WTC11 (cell line): ENCODE measurements at regions not wholly inside any gene's neighbourhood (a gene's known extent, or its start where the extent isn't known, plus 50 kb on each side); places are given as distances from the start of the nearest gene placed in this dataset.

Source experiments
- ATAC-seq: fragments of 200-7000 bp; cut with Tn5 transposase; 2 replicates; pipeline ENCODE4 v1.10.0; 2021; ENCODE audit warnings: mild to moderate bottlenecking, moderate library complexity
- CTCF ChIA-PET: fragments of 300-600 bp; sonication (Branson Sonifier 250); formaldehyde crosslinking; loops from one replicate; lab custom pipeline; 2021; ENCODE audit warnings: antibody characterized with exemption; lab: Charles Lee
- POLR2A ChIA-PET: fragments of 350-600 bp; sonication (Branson Sonifier 250); formaldehyde crosslinking; loops from one replicate; lab custom pipeline; 2021; ENCODE audit warnings: antibody characterized with exemption; lab: Charles Lee
- DNase-seq: peaks from one replicate; pipeline ENCODE4 v3.0.0; 2021; ENCODE audit warnings: low spot score
- H3K27ac Mint-ChIP-seq: 2 replicates; pipeline ENCODE4 v1.8.0; 2021; ENCODE audit warnings: mixed read lengths
- H3K27me3 Mint-ChIP-seq: 2 replicates; pipeline ENCODE4 v1.8.0; 2021; ENCODE audit warnings: low read depth, mild to moderate bottlenecking, moderate library complexity, mixed read lengths
- H3K36me3 Mint-ChIP-seq: 2 replicates; pipeline ENCODE4 v1.8.0; 2021; ENCODE audit warnings: mixed read lengths
- H3K4me1 Mint-ChIP-seq: 2 replicates; pipeline ENCODE4 v1.8.0; 2022; ENCODE audit warnings: mixed read lengths
- H3K4me3 Mint-ChIP-seq: 2 replicates; pipeline ENCODE4 v1.8.0; 2021; ENCODE audit warnings: mild to moderate bottlenecking, moderate library complexity, mixed read lengths
- H3K9me3 Mint-ChIP-seq: 2 replicates; pipeline ENCODE4 v1.8.0; 2021; ENCODE audit warnings: mixed read lengths
- ATF1 ChIP-seq: sonication (generic); formaldehyde crosslinking; IDR thresholded peaks from 2 replicates; pipeline ENCODE4 v1.8.1; 2023; ENCODE audit warnings: mild to moderate bottlenecking, moderate library complexity, missing genetic modification reagents
- ETV6 ChIP-seq: sonication (generic); formaldehyde crosslinking; IDR thresholded peaks from 2 replicates; pipeline ENCODE4 v1.8.1; 2022; ENCODE audit warnings: mild to moderate bottlenecking, missing genetic modification reagents
- HMGA2 ChIP-seq: fragments of 250-450 bp; sonication (Bioruptor Pico); IDR thresholded peaks from 2 replicates; pipeline ENCODE4 v1.4.0; 2021; ENCODE audit warnings: mild to moderate bottlenecking, moderate library complexity
- NFYB ChIP-seq: sonication (generic); formaldehyde crosslinking; conservative IDR thresholded peaks from 2 replicates; pipeline ENCODE4 v1.8.0; 2022; ENCODE audit warnings: low read depth, missing genetic modification reagents
- TEAD4 ChIP-seq: sonication (generic); formaldehyde crosslinking; IDR thresholded peaks from 2 replicates; pipeline ENCODE4 v1.8.0; 2022; ENCODE audit warnings: mild to moderate bottlenecking, missing genetic modification reagents
- ZNF263 ChIP-seq: sonication (generic); formaldehyde crosslinking; IDR thresholded peaks from 2 replicates; pipeline ENCODE4 v1.8.1; 2022; ENCODE audit warnings: low read depth, mild to moderate bottlenecking, moderate library complexity, missing genetic modification reagents
- ZNF396 ChIP-seq: fragments of 250-450 bp; sonication (Bioruptor Pico); IDR thresholded peaks from 2 replicates; pipeline ENCODE4 v1.8.0; 2021; ENCODE audit warnings: mild to moderate bottlenecking, moderate library complexity, borderline replicate concordance
- TF ChIP-seq, protein P1 (sequence below): sonication (generic); formaldehyde crosslinking; IDR thresholded peaks from 2 replicates; pipeline ENCODE4 v1.8.0; 2023; ENCODE audit warnings: missing genetic modification reagents
- TF ChIP-seq, protein P2 (sequence below): sonication (generic); formaldehyde crosslinking; IDR thresholded peaks from 2 replicates; pipeline ENCODE4 v1.8.1; 2022; ENCODE audit warnings: mild to moderate bottlenecking, missing genetic modification reagents, moderate library complexity, borderline replicate concordance
- TF ChIP-seq, protein P3 (sequence below): sonication (generic); formaldehyde crosslinking; IDR thresholded peaks from 2 replicates; pipeline ENCODE4 v1.8.1; 2022; ENCODE audit warnings: low read depth, missing genetic modification reagents, borderline replicate concordance
- TF ChIP-seq, protein P4 (sequence below): sonication (generic); formaldehyde crosslinking; IDR thresholded peaks from 2 replicates; pipeline ENCODE4 v1.8.0; 2022; ENCODE audit warnings: mild to moderate bottlenecking, missing genetic modification reagents
- TF ChIP-seq, protein P5 (sequence below): fragments of 200-600 bp; IDR thresholded peaks from 2 replicates; pipeline ENCODE4 v1.8.0; 2022; ENCODE audit warnings: antibody characterized with exemption
- TF ChIP-seq, protein P6 (sequence below): fragments of 250-450 bp; sonication (Bioruptor Pico); IDR thresholded peaks from 2 replicates; pipeline ENCODE4 v1.8.0; 2021; ENCODE audit warnings: mild to moderate bottlenecking
- TF ChIP-seq, protein P7 (sequence below): fragments of 250-450 bp; sonication (Bioruptor Pico); conservative IDR thresholded peaks from 2 replicates; pipeline ENCODE4 v1.9.0; 2021; ENCODE audit warnings: mild to moderate bottlenecking
- TF ChIP-seq, protein P8 (sequence below): sonication (generic); formaldehyde crosslinking; IDR thresholded peaks from 2 replicates; pipeline ENCODE4 v1.8.0; 2022; ENCODE audit warnings: mild to moderate bottlenecking, missing genetic modification reagents

DNA sequence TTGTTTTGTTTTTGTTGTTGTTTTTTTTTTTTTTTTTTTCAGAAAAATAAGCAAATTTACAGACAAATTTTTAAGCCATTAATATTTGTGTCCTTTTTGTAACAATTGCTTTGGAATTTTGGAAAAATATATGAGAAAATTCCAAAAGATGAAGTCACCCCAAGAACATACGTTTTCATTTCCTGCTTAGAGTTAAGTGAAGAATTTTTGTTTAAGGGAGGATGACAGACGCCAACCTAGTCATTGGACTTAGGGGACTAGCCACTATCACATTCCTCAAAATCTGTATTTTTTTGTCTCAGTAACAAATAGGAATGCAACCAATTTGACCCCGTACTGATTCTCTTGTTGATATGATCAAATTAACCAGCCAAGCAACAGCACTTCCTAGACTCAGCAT is 433.9 kb upstream of the SLC30A5 start (continued):
- TF ChIP-seq, protein P1, sequence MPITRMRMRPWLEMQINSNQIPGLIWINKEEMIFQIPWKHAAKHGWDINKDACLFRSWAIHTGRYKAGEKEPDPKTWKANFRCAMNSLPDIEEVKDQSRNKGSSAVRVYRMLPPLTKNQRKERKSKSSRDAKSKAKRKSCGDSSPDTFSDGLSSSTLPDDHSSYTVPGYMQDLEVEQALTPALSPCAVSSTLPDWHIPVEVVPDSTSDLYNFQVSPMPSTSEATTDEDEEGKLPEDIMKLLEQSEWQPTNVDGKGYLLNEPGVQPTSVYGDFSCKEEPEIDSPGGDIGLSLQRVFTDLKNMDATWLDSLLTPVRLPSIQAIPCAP (CRISPR knock-in tag): no peak
- no peak for TF ChIP-seq NFYB (CRISPR knock-in tag)

DNA sequence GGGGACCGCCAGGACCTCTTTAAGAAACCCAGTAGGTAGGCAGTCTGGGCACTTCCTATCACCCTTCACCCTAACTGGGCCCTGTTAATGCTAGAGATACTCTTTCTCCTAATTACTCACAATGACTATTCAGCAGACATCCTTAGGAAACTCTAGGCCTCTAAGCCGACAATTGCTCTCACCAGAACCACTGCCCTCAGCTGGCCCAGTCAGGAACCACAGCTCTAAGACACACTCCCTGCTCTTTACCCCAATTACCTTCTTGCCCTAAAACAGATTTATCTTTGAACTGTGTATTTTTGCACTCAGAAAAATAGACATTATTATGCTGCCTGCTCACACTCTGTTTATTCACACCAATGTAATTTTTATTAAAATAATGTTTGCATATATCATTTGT is 432.6 kb upstream of the SLC30A5 start:
- H3K27ac Mint-ChIP-seq: no peak overlapping the region
- POLR2A ChIA-PET: no interaction called here
- TF ChIP-seq ETV6 (CRISPR knock-in tag) (no peak), TEAD4 (no peak), ATF1 (no peak), ZNF263 (no peak), HMGA2 (CRISPR knock-in tag) (no peak)
- TF ChIP-seq, protein P2, sequence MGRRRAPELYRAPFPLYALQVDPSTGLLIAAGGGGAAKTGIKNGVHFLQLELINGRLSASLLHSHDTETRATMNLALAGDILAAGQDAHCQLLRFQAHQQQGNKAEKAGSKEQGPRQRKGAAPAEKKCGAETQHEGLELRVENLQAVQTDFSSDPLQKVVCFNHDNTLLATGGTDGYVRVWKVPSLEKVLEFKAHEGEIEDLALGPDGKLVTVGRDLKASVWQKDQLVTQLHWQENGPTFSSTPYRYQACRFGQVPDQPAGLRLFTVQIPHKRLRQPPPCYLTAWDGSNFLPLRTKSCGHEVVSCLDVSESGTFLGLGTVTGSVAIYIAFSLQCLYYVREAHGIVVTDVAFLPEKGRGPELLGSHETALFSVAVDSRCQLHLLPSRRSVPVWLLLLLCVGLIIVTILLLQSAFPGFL: no peak
- TF ChIP-seq, protein P3, sequence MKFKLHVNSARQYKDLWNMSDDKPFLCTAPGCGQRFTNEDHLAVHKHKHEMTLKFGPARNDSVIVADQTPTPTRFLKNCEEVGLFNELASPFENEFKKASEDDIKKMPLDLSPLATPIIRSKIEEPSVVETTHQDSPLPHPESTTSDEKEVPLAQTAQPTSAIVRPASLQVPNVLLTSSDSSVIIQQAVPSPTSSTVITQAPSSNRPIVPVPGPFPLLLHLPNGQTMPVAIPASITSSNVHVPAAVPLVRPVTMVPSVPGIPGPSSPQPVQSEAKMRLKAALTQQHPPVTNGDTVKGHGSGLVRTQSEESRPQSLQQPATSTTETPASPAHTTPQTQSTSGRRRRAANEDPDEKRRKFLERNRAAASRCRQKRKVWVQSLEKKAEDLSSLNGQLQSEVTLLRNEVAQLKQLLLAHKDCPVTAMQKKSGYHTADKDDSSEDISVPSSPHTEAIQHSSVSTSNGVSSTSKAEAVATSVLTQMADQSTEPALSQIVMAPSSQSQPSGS (CRISPR knock-in tag): no peak
- TF ChIP-seq, protein P4, sequence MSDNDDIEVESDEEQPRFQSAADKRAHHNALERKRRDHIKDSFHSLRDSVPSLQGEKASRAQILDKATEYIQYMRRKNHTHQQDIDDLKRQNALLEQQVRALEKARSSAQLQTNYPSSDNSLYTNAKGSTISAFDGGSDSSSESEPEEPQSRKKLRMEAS (CRISPR knock-in tag): no peak
- TF ChIP-seq, protein P5, sequence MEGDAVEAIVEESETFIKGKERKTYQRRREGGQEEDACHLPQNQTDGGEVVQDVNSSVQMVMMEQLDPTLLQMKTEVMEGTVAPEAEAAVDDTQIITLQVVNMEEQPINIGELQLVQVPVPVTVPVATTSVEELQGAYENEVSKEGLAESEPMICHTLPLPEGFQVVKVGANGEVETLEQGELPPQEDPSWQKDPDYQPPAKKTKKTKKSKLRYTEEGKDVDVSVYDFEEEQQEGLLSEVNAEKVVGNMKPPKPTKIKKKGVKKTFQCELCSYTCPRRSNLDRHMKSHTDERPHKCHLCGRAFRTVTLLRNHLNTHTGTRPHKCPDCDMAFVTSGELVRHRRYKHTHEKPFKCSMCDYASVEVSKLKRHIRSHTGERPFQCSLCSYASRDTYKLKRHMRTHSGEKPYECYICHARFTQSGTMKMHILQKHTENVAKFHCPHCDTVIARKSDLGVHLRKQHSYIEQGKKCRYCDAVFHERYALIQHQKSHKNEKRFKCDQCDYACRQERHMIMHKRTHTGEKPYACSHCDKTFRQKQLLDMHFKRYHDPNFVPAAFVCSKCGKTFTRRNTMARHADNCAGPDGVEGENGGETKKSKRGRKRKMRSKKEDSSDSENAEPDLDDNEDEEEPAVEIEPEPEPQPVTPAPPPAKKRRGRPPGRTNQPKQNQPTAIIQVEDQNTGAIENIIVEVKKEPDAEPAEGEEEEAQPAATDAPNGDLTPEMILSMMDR: peak; percentile 40
- CTCF ChIA-PET: interaction anchor here (0.6 to 1.7 kb wide), 6 partner anchors 24 to 658 kb away, joined by 3 to 9 read pairs (median 4); no protein-coding TSS in a partner anchor
- ATAC-seq (peak; percentile 90), DNase-seq (peak; percentile 56)
- peaks cover 3% of the 10 kb centered on the region; the same call in 1 of the 2 replicates for H3K36me3 Mint-ChIP-seq
- H3K4me3 Mint-ChIP-seq: no peak overlapping the region
- peaks cover 16% of the 10 kb centered on the region for H3K4me1 Mint-ChIP-seq
- H3K9me3 Mint-ChIP-seq: peaks cover 18% of the 10 kb centered on the region
- no peaks in the 10 kb centered on the region; the same call in 1 of the 2 replicates for H3K27me3 Mint-ChIP-seq

DNA sequence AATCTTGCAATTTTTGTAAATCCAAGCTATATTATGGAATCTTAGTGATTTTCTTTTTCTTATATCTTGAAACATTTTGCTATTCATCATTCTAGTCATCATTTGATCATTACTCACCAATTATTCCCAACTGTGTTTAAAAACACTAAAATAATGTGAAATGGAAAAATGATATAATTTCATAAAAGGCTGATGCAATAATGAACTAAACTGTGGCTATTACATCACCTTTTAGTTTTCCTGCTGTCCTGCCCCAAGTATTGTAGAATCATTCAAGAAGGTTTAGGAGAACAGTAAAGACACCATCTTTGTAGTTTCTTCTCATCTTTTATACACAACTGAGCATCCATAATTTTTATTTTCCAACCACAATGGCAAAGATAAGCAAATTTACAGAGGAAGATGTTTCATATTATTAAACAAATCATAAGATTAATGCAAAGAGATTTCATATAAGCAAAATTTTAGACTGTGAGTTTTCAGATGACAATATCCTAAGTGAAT is 431.0 kb upstream of the SLC30A5 start:
- DNase-seq (no peak), ATAC-seq (no peak)
- Mint-ChIP-seq H3K27ac (no peak overlapping the region), H3K4me3 (no peak overlapping the region), H3K36me3 (no peaks in the 10 kb centered on the region), H3K27me3 (no peaks in the 10 kb centered on the region), H3K9me3 (peaks cover 11% of the 10 kb centered on the region; the same call in 1 of the 2 replicates), H3K4me1 (peaks cover 6% of the 10 kb centered on the region)
- TF ChIP-seq, protein P6, sequence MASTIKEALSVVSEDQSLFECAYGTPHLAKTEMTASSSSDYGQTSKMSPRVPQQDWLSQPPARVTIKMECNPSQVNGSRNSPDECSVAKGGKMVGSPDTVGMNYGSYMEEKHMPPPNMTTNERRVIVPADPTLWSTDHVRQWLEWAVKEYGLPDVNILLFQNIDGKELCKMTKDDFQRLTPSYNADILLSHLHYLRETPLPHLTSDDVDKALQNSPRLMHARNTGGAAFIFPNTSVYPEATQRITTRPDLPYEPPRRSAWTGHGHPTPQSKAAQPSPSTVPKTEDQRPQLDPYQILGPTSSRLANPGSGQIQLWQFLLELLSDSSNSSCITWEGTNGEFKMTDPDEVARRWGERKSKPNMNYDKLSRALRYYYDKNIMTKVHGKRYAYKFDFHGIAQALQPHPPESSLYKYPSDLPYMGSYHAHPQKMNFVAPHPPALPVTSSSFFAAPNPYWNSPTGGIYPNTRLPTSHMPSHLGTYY (CRISPR knock-in tag): no peak
- TF ChIP-seq, protein P7, sequence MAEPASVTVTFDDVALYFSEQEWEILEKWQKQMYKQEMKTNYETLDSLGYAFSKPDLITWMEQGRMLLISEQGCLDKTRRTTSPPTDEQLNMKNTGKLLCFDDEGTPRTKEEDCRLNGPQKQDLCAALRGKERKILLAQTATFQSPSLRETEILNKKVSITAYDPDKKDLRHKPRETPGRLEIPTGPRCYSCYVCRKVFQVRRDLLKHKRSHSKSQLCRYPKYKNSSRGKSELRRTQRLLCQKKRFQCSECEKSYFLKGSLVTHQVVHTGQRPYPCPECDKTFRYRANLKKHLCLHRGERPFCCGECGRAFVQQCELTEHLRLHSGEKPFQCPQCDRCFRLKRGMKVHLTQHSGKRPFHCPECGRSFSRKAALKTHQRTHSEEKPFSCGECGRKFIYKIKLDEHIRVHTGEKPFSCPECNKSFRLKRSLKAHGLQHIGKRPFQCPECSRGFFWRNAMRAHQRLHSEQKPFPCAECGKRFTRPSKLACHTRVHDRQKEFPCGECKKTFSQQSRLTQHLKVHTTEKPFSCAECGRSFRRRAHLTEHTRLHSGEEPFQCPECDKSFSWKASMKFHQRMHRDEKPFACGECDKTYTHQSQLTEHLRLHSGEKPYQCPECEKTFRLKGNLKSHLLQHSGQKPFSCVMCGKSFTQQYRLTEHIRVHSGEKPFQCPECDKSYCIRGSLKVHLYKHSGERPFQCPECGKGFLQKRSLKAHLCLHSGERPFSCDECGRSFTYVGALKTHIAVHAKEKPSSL (CRISPR knock-in tag): no peak
- TF ChIP-seq, protein P8, sequence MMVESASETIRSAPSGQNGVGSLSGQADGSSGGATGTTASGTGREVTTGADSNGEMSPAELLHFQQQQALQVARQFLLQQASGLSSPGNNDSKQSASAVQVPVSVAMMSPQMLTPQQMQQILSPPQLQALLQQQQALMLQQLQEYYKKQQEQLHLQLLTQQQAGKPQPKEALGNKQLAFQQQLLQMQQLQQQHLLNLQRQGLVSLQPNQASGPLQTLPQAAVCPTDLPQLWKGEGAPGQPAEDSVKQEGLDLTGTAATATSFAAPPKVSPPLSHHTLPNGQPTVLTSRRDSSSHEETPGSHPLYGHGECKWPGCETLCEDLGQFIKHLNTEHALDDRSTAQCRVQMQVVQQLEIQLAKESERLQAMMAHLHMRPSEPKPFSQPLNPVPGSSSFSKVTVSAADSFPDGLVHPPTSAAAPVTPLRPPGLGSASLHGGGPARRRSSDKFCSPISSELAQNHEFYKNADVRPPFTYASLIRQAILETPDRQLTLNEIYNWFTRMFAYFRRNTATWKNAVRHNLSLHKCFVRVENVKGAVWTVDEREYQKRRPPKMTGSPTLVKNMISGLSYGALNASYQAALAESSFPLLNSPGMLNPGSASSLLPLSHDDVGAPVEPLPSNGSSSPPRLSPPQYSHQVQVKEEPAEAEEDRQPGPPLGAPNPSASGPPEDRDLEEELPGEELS (CRISPR knock-in tag): no peak
- TF ChIP-seq ZNF396 (CRISPR knock-in tag): no peak
- ChIA-PET CTCF (no interaction called here), POLR2A (no interaction called here)
